ENCODE measurements at regions not wholly inside any gene's neighbourhood (a gene's known extent, or its start where the extent isn't known, plus 50 kb on each side); places are given as distances from the start of the nearest gene placed in this dataset.
A peak's percentile ranks its signal among the peaks of the same experiment; 100 is the strongest.

GRCh38 chr3:72342450-72342849, 505.8 kb downstream of the SHQ1 start:
- no peak for FAIRE-seq
- no peak for DNase-seq (ENCODE audit: insufficient read length, low spot score)

GRCh38 chr3:72341920-72342319, 506.3 kb downstream of the SHQ1 start:
- TF ChIP-seq TAF1 (IDR thresholded peaks at IDR 0.05; ENCODE audit: low read depth, low read length) = no peak
- no peak for TF ChIP-seq SPI1 (IDR thresholded peaks at IDR 0.05; ENCODE audit: low read depth, low read length)
- TF ChIP-seq POU2F2 (IDR thresholded peaks at IDR 0.05; ENCODE audit: low read depth, low read length) = no peak
- no peak for TF ChIP-seq POLR2A (IDR thresholded peaks at IDR 0.05; ENCODE audit: low read depth, low read length)
- no peak for TF ChIP-seq PAX5 (IDR thresholded peaks at IDR 0.05; ENCODE audit: insufficient read depth, low read length, severe bottlenecking)
- DNase-seq (ENCODE audit: insufficient read length, low spot score) = no peak
- FAIRE-seq = no peak

More at GRCh38 chr3:72342450-72342849, 505.8 kb downstream of the SHQ1 start:
- TF ChIP-seq POU2F2 (IDR thresholded peaks at IDR 0.05; ENCODE audit: low read depth, low read length) (no peak), POLR2A (IDR thresholded peaks at IDR 0.05; ENCODE audit: low read depth, low read length) (no peak), POLR2AphosphoS5 (IDR thresholded peaks at IDR 0.05; ENCODE audit: low read depth, low read length) (no peak), PAX5 (IDR thresholded peaks at IDR 0.05; ENCODE audit: insufficient read depth, low read length, severe bottlenecking) (no peak), TAF1 (IDR thresholded peaks at IDR 0.05; ENCODE audit: low read depth, low read length) (no peak)

GRCh38 chr3:72341380-72341770, 506.9 kb downstream of the SHQ1 start:
- DNase-seq (ENCODE audit: insufficient read length, low spot score) (no peak), FAIRE-seq (no peak)
- no peak for TF ChIP-seq POLR2AphosphoS5 (IDR thresholded peaks at IDR 0.05; ENCODE audit: low read depth, low read length)
- no peak for TF ChIP-seq TAF1 (IDR thresholded peaks at IDR 0.05; ENCODE audit: low read depth, low read length)
- no peak for TF ChIP-seq PAX5 (IDR thresholded peaks at IDR 0.05; ENCODE audit: insufficient read depth, low read length, severe bottlenecking)

- no peak for FAIRE-seq
- no peak for DNase-seq (ENCODE audit: insufficient read length, low spot score)
These were observed 507.5 kb downstream of the SHQ1 start for GRCh38 chr3:72340476-72341379.

GRCh38 chr3:72340056-72340455, 508.2 kb downstream of the SHQ1 start:
- TF ChIP-seq POU2F2 (IDR thresholded peaks at IDR 0.05; ENCODE audit: low read depth, low read length) (no peak), PAX5 (IDR thresholded peaks at IDR 0.05; ENCODE audit: insufficient read depth, low read length, severe bottlenecking) (no peak), SPI1 (IDR thresholded peaks at IDR 0.05; ENCODE audit: low read depth, low read length) (no peak), POLR2A (IDR thresholded peaks at IDR 0.05; ENCODE audit: low read depth, low read length) (no peak), TAF1 (IDR thresholded peaks at IDR 0.05; ENCODE audit: low read depth, low read length) (no peak), POLR2AphosphoS5 (IDR thresholded peaks at IDR 0.05; ENCODE audit: low read depth, low read length) (no peak)
- DNase-seq (ENCODE audit: insufficient read length, low spot score) (no peak), FAIRE-seq (no peak)

More at GRCh38 chr3:72340476-72341379, 507.5 kb downstream of the SHQ1 start:
- TF ChIP-seq POLR2AphosphoS5 (IDR thresholded peaks at IDR 0.05; ENCODE audit: low read depth, low read length) = no peak
- TF ChIP-seq PAX5 (IDR thresholded peaks at IDR 0.05; ENCODE audit: insufficient read depth, low read length, severe bottlenecking) = no peak

- FAIRE-seq = no peak
- DNase-seq (ENCODE audit: insufficient read length, low spot score) = no peak
- TF ChIP-seq POLR2AphosphoS5 (IDR thresholded peaks at IDR 0.05; ENCODE audit: low read depth, low read length) = no peak
These were observed 508.6 kb downstream of the SHQ1 start for GRCh38 chr3:72339670-72340030.

GRCh38 chr3:72338942-72339669, 509.1 kb downstream of the SHQ1 start:
- FAIRE-seq (peak; percentile 87), DNase-seq (ENCODE audit: insufficient read length, low spot score) (no peak)
- TF ChIP-seq POLR2A (IDR thresholded peaks at IDR 0.05; ENCODE audit: low read depth, low read length) (no peak), TAF1 (IDR thresholded peaks at IDR 0.05; ENCODE audit: low read depth, low read length) (no peak), POU2F2 (IDR thresholded peaks at IDR 0.05; ENCODE audit: low read depth, low read length) (peak; percentile 22; the same call in 1 of the 2 replicates), SPI1 (IDR thresholded peaks at IDR 0.05; ENCODE audit: low read depth, low read length) (no peak), POLR2AphosphoS5 (IDR thresholded peaks at IDR 0.05; ENCODE audit: low read depth, low read length) (no peak), PAX5 (IDR thresholded peaks at IDR 0.05; ENCODE audit: insufficient read depth, low read length, severe bottlenecking) (no peak)

- TF ChIP-seq POU2F2 (IDR thresholded peaks at IDR 0.05; ENCODE audit: low read depth, low read length) (no peak), POLR2A (IDR thresholded peaks at IDR 0.05; ENCODE audit: low read depth, low read length) (no peak), PAX5 (IDR thresholded peaks at IDR 0.05; ENCODE audit: insufficient read depth, low read length, severe bottlenecking) (no peak), TAF1 (IDR thresholded peaks at IDR 0.05; ENCODE audit: low read depth, low read length) (no peak), POLR2AphosphoS5 (IDR thresholded peaks at IDR 0.05; ENCODE audit: low read depth, low read length) (no peak), SPI1 (IDR thresholded peaks at IDR 0.05; ENCODE audit: low read depth, low read length) (no peak)
- DNase-seq (ENCODE audit: insufficient read length, low spot score) = no peak
- FAIRE-seq = peak; percentile 86
These were observed 509.9 kb downstream of the SHQ1 start for GRCh38 chr3:72338082-72338941.

GRCh38 chr3:72337480-72337855, 510.8 kb downstream of the SHQ1 start:
- FAIRE-seq = peak; percentile 98
- TF ChIP-seq POLR2A (IDR thresholded peaks at IDR 0.05; ENCODE audit: low read depth, low read length) (no peak), SPI1 (IDR thresholded peaks at IDR 0.05; ENCODE audit: low read depth, low read length) (no peak), POLR2AphosphoS5 (IDR thresholded peaks at IDR 0.05; ENCODE audit: low read depth, low read length) (no peak), PAX5 (IDR thresholded peaks at IDR 0.05; ENCODE audit: insufficient read depth, low read length, severe bottlenecking) (no peak), TAF1 (IDR thresholded peaks at IDR 0.05; ENCODE audit: low read depth, low read length) (no peak), POU2F2 (IDR thresholded peaks at IDR 0.05; ENCODE audit: low read depth, low read length) (no peak)

More at GRCh38 chr3:72337480-72337855, 510.8 kb downstream of the SHQ1 start:
- DNase-seq (ENCODE audit: insufficient read length, low spot score) = no peak

Measured in GM12891 (cell line).